Muscle of leg (tissue), 3 donors: ENCODE measurements at regions not wholly inside any gene's neighbourhood (a gene's known extent, or its start where the extent isn't known, plus 50 kb on each side); places are given as distances from the start of the nearest gene placed in this dataset.

Source experiments
- DNase-seq: peaks from one replicate; pipeline ENCODE4 v3.0.0; 2013
- H3K27ac ChIP-seq: one replicate; pipeline ENCODE4 v1.5.1; 2013; ENCODE audit warnings: mild to moderate bottlenecking, low read length, control low read depth
- H3K27me3 ChIP-seq: one replicate; pipeline ENCODE4 v1.6.1; 2013; ENCODE audit warnings: low read length; ENCODE audit not compliant: control insufficient read depth, insufficient read depth
- H3K36me3 ChIP-seq: one replicate; pipeline ENCODE4 v1.6.1; 2013; ENCODE audit warnings: low read length; ENCODE audit not compliant: control insufficient read depth, insufficient read depth
- H3K4me1 ChIP-seq: one replicate; pipeline ENCODE4 v1.6.1; 2013; ENCODE audit warnings: low read length; ENCODE audit not compliant: control insufficient read depth, insufficient read depth
- H3K4me3 ChIP-seq: one replicate; pipeline ENCODE4 v1.5.1; 2013; ENCODE audit warnings: low read length, control low read depth
- H3K9me3 ChIP-seq: replicated peaks from 2 replicates; pipeline ENCODE4 v1.6.1; 2013; ENCODE audit warnings: low read depth, low read length; ENCODE audit not compliant: control insufficient read depth
- WGBS: methylation state at CpG from one replicate; pipeline ENCODE4 v1.1.5; 2013; ENCODE audit warnings: missing lambda C conversion rate; ENCODE audit not compliant: insufficient coverage; 5-methylcytosine and 5-hydroxymethylcytosine counted together

GRCh38 chr1:117686907-117687306, 81.1 kb downstream of the TENT5C start:
- H3K4me1 ChIP-seq, result peaks cover 20% of the 10 kb centered on the region
- no peak overlapping the region for H3K27ac ChIP-seq
- no peak overlapping the region for H3K4me3 ChIP-seq
- no peaks in the 10 kb centered on the region for H3K27me3 ChIP-seq
- DNase-seq, result no peak
- no peaks in the 10 kb centered on the region for H3K36me3 ChIP-seq
- WGBS, result 100% methylated on average over 1 of the region's 2 CpGs
- no peaks in the 10 kb centered on the region for H3K9me3 ChIP-seq

- no peaks in the 10 kb centered on the region for H3K36me3 ChIP-seq
- H3K4me3 ChIP-seq, result no peak overlapping the region
- no CpG with 5 or more reads among the region's 4 CpGs for WGBS
- no peak overlapping the region for H3K27ac ChIP-seq
- no peaks in the 10 kb centered on the region for H3K4me1 ChIP-seq
- H3K27me3 ChIP-seq, result no peaks in the 10 kb centered on the region
- no peak for DNase-seq
- no peaks in the 10 kb centered on the region for H3K9me3 ChIP-seq
Measured at GRCh38 chr1:117689997-117690625, 84.3 kb downstream of the TENT5C start.

DNA sequence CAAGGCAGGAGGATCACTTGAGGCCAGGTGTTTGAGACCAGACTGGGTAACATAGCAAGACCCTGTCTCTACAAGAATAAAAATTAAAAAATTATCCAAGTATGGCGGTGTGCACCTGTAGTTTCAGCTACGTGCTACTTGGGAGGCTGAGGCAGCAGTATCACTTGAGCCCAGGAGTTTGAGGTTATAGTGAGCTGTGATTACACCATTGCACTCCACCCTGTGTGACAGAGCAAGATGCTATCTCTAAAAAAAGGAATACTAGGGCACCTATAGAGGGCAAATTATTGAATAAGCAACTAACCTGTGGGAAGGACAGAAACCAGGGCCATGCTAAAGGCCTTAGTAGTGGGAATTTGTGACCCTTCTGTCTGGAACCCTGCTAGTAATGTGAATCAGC, 86.1 kb downstream of the TENT5C start:
- DNase-seq, result no peak
- H3K9me3 ChIP-seq, result no peaks in the 10 kb centered on the region
- no peak overlapping the region for H3K4me3 ChIP-seq
- H3K4me1 ChIP-seq, result peaks cover 9% of the 10 kb centered on the region
- no peaks in the 10 kb centered on the region for H3K27me3 ChIP-seq
- 100% methylated on average over 1 of the region's 2 CpGs for WGBS
- H3K36me3 ChIP-seq, result no peaks in the 10 kb centered on the region
- H3K27ac ChIP-seq, result no peak overlapping the region

DNA sequence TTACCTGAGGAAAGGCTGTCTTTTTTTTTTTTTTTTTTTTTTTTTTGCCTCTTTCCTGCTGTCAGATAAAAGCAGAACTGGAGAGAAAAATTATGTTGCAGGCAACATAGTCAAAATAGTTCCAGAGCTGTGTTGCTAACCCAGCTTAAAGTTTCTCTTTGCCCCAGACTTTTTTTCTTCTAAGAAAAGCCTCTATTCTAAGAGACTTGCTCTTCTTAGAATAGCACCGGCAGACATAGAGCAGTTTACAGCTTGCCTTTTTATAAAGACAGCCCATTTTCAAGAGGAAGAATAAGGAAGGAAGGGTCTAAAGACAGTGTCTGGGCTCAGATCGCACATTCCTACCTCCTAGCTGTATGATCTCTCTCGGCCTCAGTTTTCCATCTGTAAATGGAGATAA, 88.7 kb downstream of the TENT5C start:
- no CpG with 5 or more reads among the region's 3 CpGs for WGBS
- DNase-seq, result no peak
- no peak overlapping the region for H3K27ac ChIP-seq
- H3K27me3 ChIP-seq, result peaks cover 2% of the 10 kb centered on the region
- H3K4me1 ChIP-seq, result peaks cover 9% of the 10 kb centered on the region
- H3K4me3 ChIP-seq, result no peak overlapping the region
- no peaks in the 10 kb centered on the region for H3K36me3 ChIP-seq
- H3K9me3 ChIP-seq, result no peaks in the 10 kb centered on the region

DNA sequence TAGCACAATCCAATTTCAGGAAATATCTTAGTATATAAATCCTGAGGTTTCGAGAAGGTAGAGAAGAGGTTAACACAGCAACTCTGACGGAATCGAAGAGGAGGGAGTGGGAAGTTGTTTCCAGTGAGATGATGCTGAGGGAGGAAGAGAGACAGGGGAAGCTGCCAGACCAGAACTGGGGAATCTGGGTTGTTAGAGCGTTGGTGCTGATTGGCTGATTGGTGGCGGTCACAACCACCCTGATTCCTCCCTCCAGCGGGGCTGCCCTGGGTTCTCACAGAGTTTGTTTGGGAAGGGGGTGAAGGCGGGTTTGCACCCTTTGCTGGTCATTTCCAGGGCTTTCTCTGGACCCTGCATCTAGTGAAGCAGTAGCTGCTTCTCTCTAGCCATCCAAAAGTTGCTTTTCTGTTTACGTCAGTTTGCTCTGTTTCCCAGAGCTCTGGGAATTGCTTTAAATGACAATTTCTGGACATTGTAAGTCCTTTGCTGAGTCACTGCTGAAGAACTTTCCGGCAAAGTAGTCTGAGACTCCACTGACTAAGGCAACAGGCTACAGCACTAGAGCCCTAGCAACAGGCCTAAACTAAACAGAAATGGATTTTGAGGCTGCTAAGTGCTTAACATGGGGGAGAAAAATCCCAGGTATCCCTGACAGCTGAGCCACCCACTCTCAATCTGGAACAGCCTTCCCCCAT, 90.1 kb downstream of the TENT5C start:
- no peak overlapping the region for H3K4me3 ChIP-seq
- 27% methylated on average over 4 of the region's 9 CpGs for WGBS

GRCh38 chr1:117696561-117696960, 90.7 kb downstream of the TENT5C start:
- Histone ChIP-seq H3K4me3 (no peak overlapping the region), H3K27ac (peak overlapping the region; percentile 76), H3K36me3 (no peaks in the 10 kb centered on the region), H3K9me3 (no peaks in the 10 kb centered on the region), H3K4me1 (peaks cover 9% of the 10 kb centered on the region), H3K27me3 (peaks cover 2% of the 10 kb centered on the region)
- WGBS, result no CpG with 5 or more reads among the region's 1 CpG
- DNase-seq, result peak; percentile 69

More for the DNA sequence above, 90.1 kb downstream of the TENT5C start:
- Histone ChIP-seq H3K27ac (peak overlapping the region; percentile 76), H3K27me3 (peaks cover 2% of the 10 kb centered on the region), H3K36me3 (no peaks in the 10 kb centered on the region), H3K4me1 (peaks cover 9% of the 10 kb centered on the region), H3K9me3 (no peaks in the 10 kb centered on the region)
- DNase-seq, result peak; percentile 94

DNA sequence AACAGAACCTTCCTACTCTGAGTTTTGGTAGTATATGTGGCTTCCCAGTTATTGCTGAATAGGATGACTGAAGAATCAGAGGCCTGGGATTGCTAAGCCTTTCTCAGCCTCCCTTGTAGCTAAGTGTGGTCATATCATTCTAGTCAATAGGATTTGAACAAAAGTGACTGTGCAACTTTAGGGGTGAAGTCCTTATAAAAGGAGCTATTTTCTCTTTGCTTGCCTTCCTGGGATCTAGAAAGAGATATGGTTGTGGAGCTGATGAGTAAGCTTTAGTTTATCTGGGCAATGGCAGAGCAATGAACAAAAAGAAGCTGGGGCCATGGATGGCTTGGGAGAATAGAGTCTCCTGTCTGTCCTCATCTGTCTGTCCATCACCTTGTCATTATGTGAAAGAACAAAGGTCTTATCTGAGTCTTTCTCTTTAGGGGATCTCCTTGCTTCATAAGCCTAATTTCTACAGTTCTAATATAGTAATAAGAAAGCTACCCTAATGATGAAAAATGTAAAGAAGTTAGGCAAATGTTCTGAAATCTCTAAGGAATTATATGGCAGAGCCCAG, 91.5 kb downstream of the TENT5C start:
- no peak overlapping the region for H3K27ac ChIP-seq
- H3K36me3 ChIP-seq, result no peaks in the 10 kb centered on the region
- no peak for DNase-seq
- H3K4me3 ChIP-seq, result no peak overlapping the region
- H3K27me3 ChIP-seq, result peaks cover 2% of the 10 kb centered on the region
- H3K9me3 ChIP-seq, result no peaks in the 10 kb centered on the region
- H3K4me1 ChIP-seq, result peaks cover 9% of the 10 kb centered on the region

DNA sequence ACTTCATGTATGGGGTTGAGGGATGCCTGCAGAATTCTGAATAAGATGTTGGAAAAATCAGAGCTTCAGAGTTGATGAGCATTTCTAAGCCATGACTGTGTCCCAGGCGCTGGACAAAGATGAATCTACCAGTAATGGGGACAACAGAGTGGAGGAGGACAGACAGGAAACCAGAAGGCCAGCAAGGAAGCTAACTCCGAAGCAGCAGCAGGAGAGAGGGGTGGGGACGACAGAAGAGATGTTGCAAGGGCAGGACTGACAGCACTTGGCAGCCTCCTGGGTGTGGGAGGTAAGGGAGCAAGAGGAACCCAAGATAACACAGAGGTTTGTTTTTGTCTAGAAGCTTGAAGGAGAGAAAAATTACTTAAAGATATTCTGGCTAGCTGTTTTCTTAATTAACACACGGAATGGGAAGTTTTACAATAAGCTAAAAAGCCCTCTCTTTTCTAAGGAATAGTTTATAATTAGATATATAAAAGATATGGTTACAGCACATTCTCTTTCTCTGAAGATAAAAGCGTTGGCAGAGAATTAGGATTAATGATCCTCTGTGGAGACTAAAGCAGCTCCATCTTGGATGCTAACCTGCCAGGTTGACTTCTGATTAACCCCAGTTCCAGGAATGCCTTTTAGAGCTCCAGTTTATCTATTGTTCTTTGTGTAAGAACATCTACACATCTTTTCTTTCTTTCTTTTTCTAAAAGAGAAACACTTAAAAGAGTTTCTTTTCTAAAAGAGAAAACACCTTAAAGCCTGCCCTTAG, 92.7 kb downstream of the TENT5C start:
- 51% methylated on average over 3 of the region's 5 CpGs for WGBS

GRCh38 chr1:117699953-117700352, 94.1 kb downstream of the TENT5C start:
- H3K27me3 ChIP-seq, result peaks cover 4% of the 10 kb centered on the region
- no peaks in the 10 kb centered on the region for H3K9me3 ChIP-seq
- H3K36me3 ChIP-seq, result no peaks in the 10 kb centered on the region
- H3K27ac ChIP-seq, result no peak overlapping the region
- DNase-seq, result no peak
- peaks cover 9% of the 10 kb centered on the region for H3K4me1 ChIP-seq
- H3K4me3 ChIP-seq, result no peak overlapping the region

More for the DNA sequence above, 92.7 kb downstream of the TENT5C start:
- Histone ChIP-seq H3K36me3 (no peaks in the 10 kb centered on the region), H3K27me3 (peaks cover 2% of the 10 kb centered on the region), H3K9me3 (no peaks in the 10 kb centered on the region), H3K4me1 (peaks cover 9% of the 10 kb centered on the region), H3K4me3 (no peak overlapping the region), H3K27ac (no peak overlapping the region)
- no peak for DNase-seq

DNA sequence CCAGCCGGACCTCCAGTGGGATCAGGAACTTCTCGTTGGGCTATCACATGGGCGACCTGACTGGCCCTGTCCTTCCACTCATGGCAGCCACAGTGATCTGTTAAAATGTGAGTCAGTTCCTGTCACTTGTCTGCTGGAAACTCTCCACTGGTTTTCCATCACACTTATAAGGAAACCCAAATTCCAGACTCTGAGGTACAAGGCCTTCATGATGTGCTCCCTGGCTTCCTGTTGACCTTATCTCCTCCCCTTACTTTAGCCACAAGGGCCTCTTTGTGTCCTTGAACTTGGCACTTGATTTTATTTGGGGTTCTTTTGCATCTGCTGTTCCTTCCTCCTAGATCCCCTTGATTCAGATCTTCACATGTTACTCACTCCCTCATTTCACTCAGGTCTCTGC, 96.8 kb downstream of the TENT5C start:
- 73% methylated on average over 3 of the region's 3 CpGs for WGBS
- no peaks in the 10 kb centered on the region for H3K4me1 ChIP-seq
- no peaks in the 10 kb centered on the region for H3K36me3 ChIP-seq
- H3K9me3 ChIP-seq, result no peaks in the 10 kb centered on the region
- no peak overlapping the region for H3K27ac ChIP-seq
- DNase-seq, result no peak
- H3K27me3 ChIP-seq, result peaks cover 4% of the 10 kb centered on the region
- H3K4me3 ChIP-seq, result no peak overlapping the region
